Neural cell (in vitro differentiated cells): ENCODE measurements at regions not wholly inside any gene's neighbourhood (a gene's known extent, or its start where the extent isn't known, plus 50 kb on each side); places are given as distances from the start of the nearest gene placed in this dataset.

Source experiments
- H2AFZ ChIP-seq: fragments of 200-600, 300-800 bp; sonication (generic), shearing (Covaris generic); 2 replicates; pipeline ENCODE4 v1.6.0; 2014; ENCODE audit warnings: low read depth, mild to moderate bottlenecking, antibody characterized with exemption, low read length, moderate library complexity
- H3F3A ChIP-seq: fragments of 200-600 bp; shearing (Covaris generic); 2 replicates; pipeline ENCODE4 v1.6.1; 2016; ENCODE audit warnings: mild to moderate bottlenecking, moderate library complexity, mixed read lengths, antibody characterized with exemption, low read length; ENCODE audit not compliant: insufficient read depth, poor library complexity, severe bottlenecking
- H3K27ac ChIP-seq: fragments of 200-600, 300-800 bp; sonication (generic), shearing (Covaris generic); 2 replicates; pipeline ENCODE4 v1.5.1; 2014; ENCODE audit warnings: mild to moderate bottlenecking, low read length, moderate library complexity
- H3K27me3 ChIP-seq: fragments of 300-800, 200-600 bp; sonication (generic), shearing (Covaris generic); 2 replicates; pipeline ENCODE4 v1.6.0; 2014; ENCODE audit warnings: mild to moderate bottlenecking, low read depth, low read length, moderate library complexity; ENCODE audit not compliant: insufficient read depth
- H3K36me3 ChIP-seq: fragments of 300-800, 200-600 bp; sonication (generic), shearing (Covaris generic); 2 replicates; pipeline ENCODE4 v1.5.1; 2014; ENCODE audit warnings: mild to moderate bottlenecking, antibody characterized with exemption, low read length, moderate library complexity; ENCODE audit not compliant: insufficient read depth
- H3K4me2 ChIP-seq: fragments of 300-800, 200-600 bp; sonication (generic), shearing (Covaris generic); 2 replicates; pipeline ENCODE4 v1.6.0; 2014; ENCODE audit warnings: mild to moderate bottlenecking, low read length
- H3K4me3 ChIP-seq: fragments of 300-800, 200-600 bp; sonication (generic), shearing (Covaris generic); 2 replicates; pipeline ENCODE4 v1.5.1; 2014; ENCODE audit warnings: mild to moderate bottlenecking, low read length, moderate library complexity
- H3K79me2 ChIP-seq: fragments of 200-600 bp; shearing (Covaris generic); replicated peaks from 2 replicates; pipeline ENCODE4 v1.6.0; 2014; ENCODE audit warnings: mild to moderate bottlenecking, low read length, moderate library complexity; ENCODE audit not compliant: insufficient read depth
- H3K9ac ChIP-seq: fragments of 300-800, 200-600 bp; sonication (generic), shearing (Covaris generic); 2 replicates; pipeline ENCODE4 v1.6.1; 2016; ENCODE audit warnings: mild to moderate bottlenecking, low read length, mixed read lengths
- H3K9me2 ChIP-seq: fragments of 200-600 bp; shearing (Covaris generic); 2 replicates; pipeline ENCODE4 v1.6.1; 2016; ENCODE audit warnings: mild to moderate bottlenecking, low read length, mixed read lengths; ENCODE audit not compliant: insufficient read depth
- H3K9me3 ChIP-seq: fragments of 200-600, 300-800 bp; sonication (generic), shearing (Covaris generic); 2 replicates; pipeline ENCODE4 v1.6.1; 2016; ENCODE audit warnings: mild to moderate bottlenecking, mixed run types, low read length, moderate library complexity, mixed read lengths
- H4K20me1 ChIP-seq: fragments of 200-600 bp; shearing (Covaris generic); 2 replicates; pipeline ENCODE4 v1.6.1; 2016; ENCODE audit warnings: mild to moderate bottlenecking, mixed run types; ENCODE audit not compliant: insufficient read depth
- EP300 ChIP-seq: fragments of 450-650 bp; conservative IDR thresholded peaks from 2 replicates; pipeline ENCODE4 v1.6.1; 2014; ENCODE audit warnings: antibody characterized with exemption, mild to moderate bottlenecking, moderate library complexity; ENCODE audit not compliant: poor library complexity, severe bottlenecking
- EZH2 ChIP-seq: fragments of 200-600, 300-800 bp; shearing (Covaris generic), sonication (generic); IDR thresholded peaks from 2 replicates; pipeline ENCODE4 v1.6.1; 2014; ENCODE audit warnings: antibody characterized with exemption, low read length, borderline replicate concordance, mild to moderate bottlenecking; ENCODE audit not compliant: insufficient read depth, poor library complexity, severe bottlenecking
- POLR2AphosphoS5 ChIP-seq: IDR thresholded peaks from 2 replicates; pipeline ENCODE4 v1.6.1; 2012
- SMC3 ChIP-seq: fragments of 450-650 bp; conservative IDR thresholded peaks from 2 replicates; pipeline ENCODE4 v1.6.1; 2014; ENCODE audit warnings: antibody characterized with exemption, mild to moderate bottlenecking, moderate library complexity; ENCODE audit not compliant: poor library complexity
- TAF1 ChIP-seq: IDR thresholded peaks from 2 replicates; pipeline ENCODE4 v1.6.1; 2012; ENCODE audit warnings: low read depth
- TF ChIP-seq, protein P1 (sequence below): fragments of 450-650 bp; IDR thresholded peaks from 2 replicates; pipeline ENCODE4 v1.5.1; 2014; ENCODE audit warnings: antibody characterized with exemption, mild to moderate bottlenecking, moderate library complexity; ENCODE audit not compliant: poor library complexity, severe bottlenecking
- TF ChIP-seq, protein P2 (sequence below): IDR thresholded peaks from 2 replicates; pipeline ENCODE4 v1.6.1; 2012; ENCODE audit warnings: borderline replicate concordance

DNA sequence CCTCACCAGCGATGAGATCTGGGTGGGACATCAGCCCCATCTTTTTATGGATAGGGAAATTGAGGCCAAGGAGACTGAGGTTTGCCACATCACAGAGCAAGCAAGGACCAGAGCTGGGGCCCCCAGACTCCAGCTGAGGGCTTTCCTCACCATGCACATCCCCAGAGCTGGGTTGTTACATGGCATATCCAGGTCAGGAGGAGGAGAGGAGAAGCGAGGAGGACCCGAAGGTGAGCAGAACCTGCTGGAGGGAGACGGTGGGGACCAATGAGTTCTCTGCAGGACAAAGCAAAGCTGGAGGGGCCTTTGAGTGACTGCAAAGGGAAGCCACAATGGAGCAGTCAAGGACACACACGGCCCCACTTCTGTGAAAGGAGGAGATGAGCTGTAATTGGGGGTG is 255.5 kb upstream of the CSF3R start:
- no peak overlapping the region for H3K27ac ChIP-seq
- no peaks in the 10 kb centered on the region for H4K20me1 ChIP-seq
- H3K27me3 ChIP-seq, result no peaks in the 10 kb centered on the region
- no peak overlapping the region for H3K4me2 ChIP-seq
- TF ChIP-seq TAF1 (no peak), EP300 (no peak), EZH2 (no peak)
- TF ChIP-seq, protein P1, sequence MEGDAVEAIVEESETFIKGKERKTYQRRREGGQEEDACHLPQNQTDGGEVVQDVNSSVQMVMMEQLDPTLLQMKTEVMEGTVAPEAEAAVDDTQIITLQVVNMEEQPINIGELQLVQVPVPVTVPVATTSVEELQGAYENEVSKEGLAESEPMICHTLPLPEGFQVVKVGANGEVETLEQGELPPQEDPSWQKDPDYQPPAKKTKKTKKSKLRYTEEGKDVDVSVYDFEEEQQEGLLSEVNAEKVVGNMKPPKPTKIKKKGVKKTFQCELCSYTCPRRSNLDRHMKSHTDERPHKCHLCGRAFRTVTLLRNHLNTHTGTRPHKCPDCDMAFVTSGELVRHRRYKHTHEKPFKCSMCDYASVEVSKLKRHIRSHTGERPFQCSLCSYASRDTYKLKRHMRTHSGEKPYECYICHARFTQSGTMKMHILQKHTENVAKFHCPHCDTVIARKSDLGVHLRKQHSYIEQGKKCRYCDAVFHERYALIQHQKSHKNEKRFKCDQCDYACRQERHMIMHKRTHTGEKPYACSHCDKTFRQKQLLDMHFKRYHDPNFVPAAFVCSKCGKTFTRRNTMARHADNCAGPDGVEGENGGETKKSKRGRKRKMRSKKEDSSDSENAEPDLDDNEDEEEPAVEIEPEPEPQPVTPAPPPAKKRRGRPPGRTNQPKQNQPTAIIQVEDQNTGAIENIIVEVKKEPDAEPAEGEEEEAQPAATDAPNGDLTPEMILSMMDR, result no peak
- H3K9me3 ChIP-seq, result no peaks in the 10 kb centered on the region
- no peaks in the 10 kb centered on the region for H3K36me3 ChIP-seq
- no peaks in the 10 kb centered on the region for H3F3A ChIP-seq
- H3K9me2 ChIP-seq, result no peaks in the 10 kb centered on the region
- H3K9ac ChIP-seq, result no peak overlapping the region
- H3K79me2 ChIP-seq, result no peaks in the 10 kb centered on the region
- H2AFZ ChIP-seq, result no peak overlapping the region
- H3K4me3 ChIP-seq, result no peak overlapping the region

DNA sequence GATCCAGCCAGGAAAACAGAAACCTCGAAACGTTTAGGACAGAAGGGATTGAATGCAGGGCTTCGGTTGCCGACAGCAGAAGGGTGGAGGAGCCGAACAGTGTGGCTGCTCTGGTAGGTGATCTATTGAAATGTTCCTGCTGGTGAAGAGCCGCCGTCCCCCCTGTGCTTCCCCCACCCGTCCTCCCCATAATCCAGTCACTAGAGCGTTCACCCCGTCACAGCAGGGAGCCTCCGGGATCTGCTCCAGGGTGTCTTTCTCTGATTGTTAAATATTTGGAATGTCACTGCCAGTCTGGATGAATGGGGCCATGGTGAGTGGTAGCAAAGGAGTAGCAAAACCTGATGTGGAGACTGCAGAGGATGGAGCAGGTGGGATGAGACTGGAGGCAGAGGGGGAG is 255.1 kb upstream of the CSF3R start:
- H3K9me2 ChIP-seq, result no peaks in the 10 kb centered on the region
- no peaks in the 10 kb centered on the region for H4K20me1 ChIP-seq
- H3K27me3 ChIP-seq, result no peaks in the 10 kb centered on the region
- H3K4me3 ChIP-seq, result no peak overlapping the region
- H3K79me2 ChIP-seq, result no peaks in the 10 kb centered on the region
- H2AFZ ChIP-seq, result no peak overlapping the region
- no peak overlapping the region for H3K27ac ChIP-seq
- no peaks in the 10 kb centered on the region for H3F3A ChIP-seq
- TF ChIP-seq SMC3 (no peak), TAF1 (no peak), EZH2 (no peak), EP300 (no peak), POLR2AphosphoS5 (no peak)
- TF ChIP-seq, protein P1, result no peak
- TF ChIP-seq, protein P2, sequence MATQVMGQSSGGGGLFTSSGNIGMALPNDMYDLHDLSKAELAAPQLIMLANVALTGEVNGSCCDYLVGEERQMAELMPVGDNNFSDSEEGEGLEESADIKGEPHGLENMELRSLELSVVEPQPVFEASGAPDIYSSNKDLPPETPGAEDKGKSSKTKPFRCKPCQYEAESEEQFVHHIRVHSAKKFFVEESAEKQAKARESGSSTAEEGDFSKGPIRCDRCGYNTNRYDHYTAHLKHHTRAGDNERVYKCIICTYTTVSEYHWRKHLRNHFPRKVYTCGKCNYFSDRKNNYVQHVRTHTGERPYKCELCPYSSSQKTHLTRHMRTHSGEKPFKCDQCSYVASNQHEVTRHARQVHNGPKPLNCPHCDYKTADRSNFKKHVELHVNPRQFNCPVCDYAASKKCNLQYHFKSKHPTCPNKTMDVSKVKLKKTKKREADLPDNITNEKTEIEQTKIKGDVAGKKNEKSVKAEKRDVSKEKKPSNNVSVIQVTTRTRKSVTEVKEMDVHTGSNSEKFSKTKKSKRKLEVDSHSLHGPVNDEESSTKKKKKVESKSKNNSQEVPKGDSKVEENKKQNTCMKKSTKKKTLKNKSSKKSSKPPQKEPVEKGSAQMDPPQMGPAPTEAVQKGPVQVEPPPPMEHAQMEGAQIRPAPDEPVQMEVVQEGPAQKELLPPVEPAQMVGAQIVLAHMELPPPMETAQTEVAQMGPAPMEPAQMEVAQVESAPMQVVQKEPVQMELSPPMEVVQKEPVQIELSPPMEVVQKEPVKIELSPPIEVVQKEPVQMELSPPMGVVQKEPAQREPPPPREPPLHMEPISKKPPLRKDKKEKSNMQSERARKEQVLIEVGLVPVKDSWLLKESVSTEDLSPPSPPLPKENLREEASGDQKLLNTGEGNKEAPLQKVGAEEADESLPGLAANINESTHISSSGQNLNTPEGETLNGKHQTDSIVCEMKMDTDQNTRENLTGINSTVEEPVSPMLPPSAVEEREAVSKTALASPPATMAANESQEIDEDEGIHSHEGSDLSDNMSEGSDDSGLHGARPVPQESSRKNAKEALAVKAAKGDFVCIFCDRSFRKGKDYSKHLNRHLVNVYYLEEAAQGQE, result no peak
- no peaks in the 10 kb centered on the region for H3K9me3 ChIP-seq
- no peaks in the 10 kb centered on the region for H3K36me3 ChIP-seq
- no peak overlapping the region for H3K4me2 ChIP-seq
- no peak overlapping the region for H3K9ac ChIP-seq
